WTC11 (cell line): ENCODE measurements at regions not wholly inside any gene's neighbourhood (a gene's known extent, or its start where the extent isn't known, plus 50 kb on each side); places are given as distances from the start of the nearest gene placed in this dataset.

Experiments
- ATAC-seq: fragments of 200-7000 bp; cut with Tn5 transposase; 2 replicates; pipeline ENCODE4 v1.10.0; 2021; ENCODE audit warnings: mild to moderate bottlenecking, moderate library complexity
- CTCF ChIA-PET: fragments of 300-600 bp; sonication (Branson Sonifier 250); formaldehyde crosslinking; loops from one replicate; lab custom pipeline; 2021; ENCODE audit warnings: antibody characterized with exemption; lab: Charles Lee
- POLR2A ChIA-PET: fragments of 350-600 bp; sonication (Branson Sonifier 250); formaldehyde crosslinking; loops from one replicate; lab custom pipeline; 2021; ENCODE audit warnings: antibody characterized with exemption; lab: Charles Lee
- DNase-seq: peaks from one replicate; pipeline ENCODE4 v3.0.0; 2021; ENCODE audit warnings: low spot score
- H3K27ac Mint-ChIP-seq: 2 replicates; pipeline ENCODE4 v1.8.0; 2021; ENCODE audit warnings: mixed read lengths
- H3K27me3 Mint-ChIP-seq: 2 replicates; pipeline ENCODE4 v1.8.0; 2021; ENCODE audit warnings: low read depth, mild to moderate bottlenecking, moderate library complexity, mixed read lengths
- H3K36me3 Mint-ChIP-seq: 2 replicates; pipeline ENCODE4 v1.8.0; 2021; ENCODE audit warnings: mixed read lengths
- H3K4me1 Mint-ChIP-seq: 2 replicates; pipeline ENCODE4 v1.8.0; 2022; ENCODE audit warnings: mixed read lengths
- H3K4me3 Mint-ChIP-seq: 2 replicates; pipeline ENCODE4 v1.8.0; 2021; ENCODE audit warnings: mild to moderate bottlenecking, moderate library complexity, mixed read lengths
- H3K9me3 Mint-ChIP-seq: 2 replicates; pipeline ENCODE4 v1.8.0; 2021; ENCODE audit warnings: mixed read lengths
- ATF6 ChIP-seq: sonication (generic); formaldehyde crosslinking; IDR thresholded peaks from 2 replicates; pipeline ENCODE4 v1.8.1; 2023; ENCODE audit warnings: mild to moderate bottlenecking, missing genetic modification reagents
- CREM ChIP-seq: sonication (generic); formaldehyde crosslinking; IDR thresholded peaks from 2 replicates; pipeline ENCODE4 v1.8.1; 2022; ENCODE audit warnings: mild to moderate bottlenecking, missing genetic modification reagents, moderate library complexity
- ESRRA ChIP-seq: sonication (generic); formaldehyde crosslinking; IDR thresholded peaks from 2 replicates; pipeline ENCODE4 v1.8.1; 2022; ENCODE audit warnings: mild to moderate bottlenecking, missing genetic modification reagents, borderline replicate concordance
- FOXJ3 ChIP-seq: sonication (generic); formaldehyde crosslinking; IDR thresholded peaks from 2 replicates; pipeline ENCODE4 v1.9.0; 2021; ENCODE audit warnings: missing genetic modification reagents, mild to moderate bottlenecking, borderline replicate concordance
- NR3C1 ChIP-seq: sonication (generic); formaldehyde crosslinking; conservative IDR thresholded peaks from 2 replicates; pipeline ENCODE4 v1.8.1; 2023; ENCODE audit warnings: low read depth, mild to moderate bottlenecking, missing genetic modification reagents
- OVOL2 ChIP-seq: fragments of 250-450 bp; sonication (Bioruptor Pico); IDR thresholded peaks from 2 replicates; pipeline ENCODE4 v1.9.0; 2021; ENCODE audit warnings: mild to moderate bottlenecking, borderline replicate concordance
- PRDM15 ChIP-seq: sonication (generic); formaldehyde crosslinking; IDR thresholded peaks from 2 replicates; pipeline ENCODE4 v1.8.0; 2022; ENCODE audit warnings: missing genetic modification reagents
- RELA ChIP-seq: sonication (generic); formaldehyde crosslinking; IDR thresholded peaks from 2 replicates; pipeline ENCODE4 v1.8.1; 2022; ENCODE audit warnings: missing genetic modification reagents, mild to moderate bottlenecking, borderline replicate concordance
- SMAD3 ChIP-seq: sonication (generic); formaldehyde crosslinking; IDR thresholded peaks from 2 replicates; pipeline ENCODE4 v1.8.0; 2022; ENCODE audit warnings: missing genetic modification reagents, mild to moderate bottlenecking, borderline replicate concordance
- USF1 ChIP-seq: sonication (generic); formaldehyde crosslinking; IDR thresholded peaks from 2 replicates; pipeline ENCODE4 v1.8.0; 2022; ENCODE audit warnings: mild to moderate bottlenecking, missing genetic modification reagents
- USF2 ChIP-seq: sonication (generic); formaldehyde crosslinking; IDR thresholded peaks from 2 replicates; pipeline ENCODE4 v1.8.1; 2023; ENCODE audit warnings: mild to moderate bottlenecking, missing genetic modification reagents, moderate library complexity
- ZNF671 ChIP-seq: fragments of 250-450 bp; sonication (Bioruptor Pico); IDR thresholded peaks from 2 replicates; pipeline ENCODE4 v1.8.0; 2021; ENCODE audit warnings: mild to moderate bottlenecking
- ZSCAN18 ChIP-seq: fragments of 250-450 bp; sonication (Bioruptor Pico); IDR thresholded peaks from 2 replicates; pipeline ENCODE4 v2.1.2; 2022; ENCODE audit warnings: mild to moderate bottlenecking, moderate library complexity
- TF ChIP-seq, protein P1 (sequence below): sonication (generic); formaldehyde crosslinking; IDR thresholded peaks from 2 replicates; pipeline ENCODE4 v1.8.1; 2022; ENCODE audit warnings: mild to moderate bottlenecking, missing genetic modification reagents, moderate library complexity, borderline replicate concordance

- Mint-ChIP-seq H3K27ac (no peak overlapping the region), H3K36me3 (no peaks in the 10 kb centered on the region), H3K4me3 (peak overlapping the region; percentile 82), H3K27me3 (peaks cover 69% of the 10 kb centered on the region), H3K9me3 (no peaks in the 10 kb centered on the region), H3K4me1 (peaks cover 59% of the 10 kb centered on the region)
- CTCF ChIA-PET: interaction anchor here (0.8 kb wide), 1 partner anchor 177 kb away, joined by 3 read pairs; no protein-coding TSS in a partner anchor
- TF ChIP-seq NR3C1 (CRISPR knock-in tag): no peak
- TF ChIP-seq SMAD3: no peak
- TF ChIP-seq ZSCAN18: no peak
- TF ChIP-seq FOXJ3 (CRISPR knock-in tag): no peak
- TF ChIP-seq, protein P1, sequence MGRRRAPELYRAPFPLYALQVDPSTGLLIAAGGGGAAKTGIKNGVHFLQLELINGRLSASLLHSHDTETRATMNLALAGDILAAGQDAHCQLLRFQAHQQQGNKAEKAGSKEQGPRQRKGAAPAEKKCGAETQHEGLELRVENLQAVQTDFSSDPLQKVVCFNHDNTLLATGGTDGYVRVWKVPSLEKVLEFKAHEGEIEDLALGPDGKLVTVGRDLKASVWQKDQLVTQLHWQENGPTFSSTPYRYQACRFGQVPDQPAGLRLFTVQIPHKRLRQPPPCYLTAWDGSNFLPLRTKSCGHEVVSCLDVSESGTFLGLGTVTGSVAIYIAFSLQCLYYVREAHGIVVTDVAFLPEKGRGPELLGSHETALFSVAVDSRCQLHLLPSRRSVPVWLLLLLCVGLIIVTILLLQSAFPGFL: no peak
- TF ChIP-seq ATF6 (CRISPR knock-in tag): no peak
- no peak for TF ChIP-seq OVOL2 (CRISPR knock-in tag)
- no peak for TF ChIP-seq PRDM15 (CRISPR knock-in tag)
- TF ChIP-seq ZNF671 (CRISPR knock-in tag): no peak
- no peak for TF ChIP-seq RELA (CRISPR knock-in tag)
- no peak for TF ChIP-seq CREM (CRISPR knock-in tag)
- TF ChIP-seq ESRRA (CRISPR knock-in tag): no peak
- DNase-seq: no peak
- POLR2A ChIA-PET: interaction anchor here (0.5 to 1.4 kb wide), 3 partner anchors 177 to 314 kb away, joined by 3 to 6 read pairs (median 4); no protein-coding TSS in a partner anchor
- ATAC-seq: no peak
These were observed 139.6 kb downstream of the TMCO5A start for GRCh38 chr15:38074029-38074428.

DNA sequence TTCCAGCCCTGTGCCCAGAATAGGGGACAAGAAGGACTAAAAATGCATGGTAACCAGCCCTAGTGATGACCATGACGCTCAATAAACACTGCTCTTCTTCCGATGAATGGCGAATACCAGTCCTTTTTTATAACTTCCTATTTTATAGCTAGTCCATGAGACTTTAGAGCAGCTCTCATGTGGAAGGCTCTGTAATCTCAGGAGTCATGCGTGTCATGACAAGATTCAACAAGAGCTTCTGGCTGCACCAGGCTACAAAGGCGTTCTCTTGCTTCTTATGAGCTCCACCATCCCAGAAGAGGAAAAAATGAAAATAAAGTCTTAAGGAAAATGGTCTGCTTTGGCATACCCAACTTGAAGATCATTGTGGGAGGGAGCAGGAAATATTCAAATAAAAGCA, 141.0 kb downstream of the TMCO5A start:
- CTCF ChIA-PET: no interaction called here
- ATAC-seq: no peak
- H3K4me3 Mint-ChIP-seq: no peak overlapping the region

More for the DNA sequence above, 141.0 kb downstream of the TMCO5A start:
- H3K27me3 Mint-ChIP-seq: peaks cover 55% of the 10 kb centered on the region
- H3K36me3 Mint-ChIP-seq: no peaks in the 10 kb centered on the region
- no peaks in the 10 kb centered on the region for H3K9me3 Mint-ChIP-seq
- POLR2A ChIA-PET: no interaction called here
- no peak overlapping the region for H3K27ac Mint-ChIP-seq
- no peak for TF ChIP-seq USF2 (CRISPR knock-in tag)
- TF ChIP-seq USF1 (CRISPR knock-in tag): no peak
- H3K4me1 Mint-ChIP-seq: peaks cover 50% of the 10 kb centered on the region
- no peak for DNase-seq
